Osteocyte (in vitro differentiated cells): ENCODE measurements at regions not wholly inside any gene's neighbourhood (a gene's known extent, or its start where the extent isn't known, plus 50 kb on each side); places are given as distances from the start of the nearest gene placed in this dataset.

Experiments used
- DNase-seq: peaks from one replicate; pipeline ENCODE4 v3.0.0; 2021; ENCODE audit warnings: mixed read lengths; ENCODE audit not compliant: unreplicated experiment; ENCODE audit errors: extremely low spot score
- H3K27ac Mint-ChIP-seq: one replicate; pipeline ENCODE4 v1.8.0; 2021; ENCODE audit warnings: mild to moderate bottlenecking, mixed read lengths; ENCODE audit not compliant: unreplicated experiment
- H3K27me3 Mint-ChIP-seq: one replicate; pipeline ENCODE4 v1.8.0; 2021; ENCODE audit warnings: mixed read lengths; ENCODE audit not compliant: unreplicated experiment
- H3K36me3 Mint-ChIP-seq: one replicate; pipeline ENCODE4 v1.8.0; 2021; ENCODE audit warnings: mixed read lengths; ENCODE audit not compliant: unreplicated experiment
- H3K4me1 Mint-ChIP-seq: one replicate; pipeline ENCODE4 v1.8.0; 2021; ENCODE audit warnings: mixed read lengths; ENCODE audit not compliant: unreplicated experiment
- H3K4me3 Mint-ChIP-seq: one replicate; pipeline ENCODE4 v1.8.0; 2021; ENCODE audit warnings: mild to moderate bottlenecking, moderate library complexity, mixed read lengths; ENCODE audit not compliant: unreplicated experiment
- H3K9me3 Mint-ChIP-seq: one replicate; pipeline ENCODE4 v1.8.0; 2021; ENCODE audit warnings: mixed read lengths; ENCODE audit not compliant: unreplicated experiment
- TF ChIP-seq, protein P1 (sequence below): fragments of 200-600 bp; sonication (generic); IDR thresholded peaks from 2 replicates; pipeline ENCODE4 v1.5.0; 2021; ENCODE audit warnings: antibody characterized with exemption, mild to moderate bottlenecking, moderate library complexity

DNA sequence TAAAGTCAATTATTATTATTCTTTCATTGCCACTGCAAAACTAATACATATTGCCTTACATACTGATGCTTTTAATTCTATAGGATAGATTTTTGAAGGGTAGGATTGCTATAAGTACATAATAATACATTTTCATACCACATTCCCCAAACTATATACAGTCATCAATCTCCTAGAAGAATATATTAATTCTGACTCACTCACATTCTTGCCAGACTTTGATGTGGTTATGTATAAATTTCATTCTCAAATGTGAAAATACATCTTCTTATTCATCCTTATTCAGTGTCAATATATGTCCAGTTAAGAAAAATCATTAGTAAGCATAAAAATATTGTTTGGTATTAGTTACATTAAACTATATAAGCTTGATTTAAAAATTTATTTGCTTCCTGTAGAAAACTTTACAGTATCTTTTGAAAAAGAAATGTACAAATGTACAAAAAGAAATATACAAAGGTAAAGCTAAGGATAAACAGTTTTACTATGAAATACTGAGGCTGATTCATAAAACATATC, 458.8 kb upstream of the CNTN5 start:
- DNase-seq = no peak
- TF ChIP-seq, protein P1, sequence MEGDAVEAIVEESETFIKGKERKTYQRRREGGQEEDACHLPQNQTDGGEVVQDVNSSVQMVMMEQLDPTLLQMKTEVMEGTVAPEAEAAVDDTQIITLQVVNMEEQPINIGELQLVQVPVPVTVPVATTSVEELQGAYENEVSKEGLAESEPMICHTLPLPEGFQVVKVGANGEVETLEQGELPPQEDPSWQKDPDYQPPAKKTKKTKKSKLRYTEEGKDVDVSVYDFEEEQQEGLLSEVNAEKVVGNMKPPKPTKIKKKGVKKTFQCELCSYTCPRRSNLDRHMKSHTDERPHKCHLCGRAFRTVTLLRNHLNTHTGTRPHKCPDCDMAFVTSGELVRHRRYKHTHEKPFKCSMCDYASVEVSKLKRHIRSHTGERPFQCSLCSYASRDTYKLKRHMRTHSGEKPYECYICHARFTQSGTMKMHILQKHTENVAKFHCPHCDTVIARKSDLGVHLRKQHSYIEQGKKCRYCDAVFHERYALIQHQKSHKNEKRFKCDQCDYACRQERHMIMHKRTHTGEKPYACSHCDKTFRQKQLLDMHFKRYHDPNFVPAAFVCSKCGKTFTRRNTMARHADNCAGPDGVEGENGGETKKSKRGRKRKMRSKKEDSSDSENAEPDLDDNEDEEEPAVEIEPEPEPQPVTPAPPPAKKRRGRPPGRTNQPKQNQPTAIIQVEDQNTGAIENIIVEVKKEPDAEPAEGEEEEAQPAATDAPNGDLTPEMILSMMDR = no peak
- H3K9me3 Mint-ChIP-seq = no peaks in the 10 kb centered on the region
- no peak overlapping the region for H3K4me3 Mint-ChIP-seq
- H3K27me3 Mint-ChIP-seq = no peaks in the 10 kb centered on the region
- no peaks in the 10 kb centered on the region for H3K36me3 Mint-ChIP-seq
- no peaks in the 10 kb centered on the region for H3K4me1 Mint-ChIP-seq
- no peak overlapping the region for H3K27ac Mint-ChIP-seq

- H3K9me3 Mint-ChIP-seq = no peaks in the 10 kb centered on the region
- H3K27me3 Mint-ChIP-seq = no peaks in the 10 kb centered on the region
- H3K27ac Mint-ChIP-seq = no peak overlapping the region
- H3K4me1 Mint-ChIP-seq = no peaks in the 10 kb centered on the region
- no peaks in the 10 kb centered on the region for H3K36me3 Mint-ChIP-seq
- no peak for DNase-seq
- TF ChIP-seq, protein P1 = no peak
- no peak overlapping the region for H3K4me3 Mint-ChIP-seq
Measured at GRCh38 chr11:98564233-98564632, 456.5 kb upstream of the CNTN5 start.

DNA sequence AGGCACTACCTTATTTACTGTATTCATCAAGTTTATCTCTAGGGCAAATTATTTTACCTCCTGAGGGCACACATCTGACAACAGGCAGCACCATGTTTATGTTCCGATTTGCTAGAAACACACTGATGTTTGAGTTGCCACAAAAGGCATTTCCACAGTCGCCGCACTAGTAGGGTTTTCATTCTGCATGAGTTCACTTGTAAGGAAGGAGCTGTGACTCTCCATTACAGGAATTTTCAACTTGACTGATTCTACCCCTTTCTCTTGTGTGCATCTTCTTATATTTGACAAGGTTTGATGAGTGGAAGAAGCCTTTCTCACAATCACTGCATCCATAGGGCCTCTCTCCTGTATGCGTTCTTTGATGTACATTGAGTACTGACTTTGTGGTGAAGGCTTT, 455.9 kb upstream of the CNTN5 start:
- TF ChIP-seq, protein P1 = no peak
- no peaks in the 10 kb centered on the region for H3K36me3 Mint-ChIP-seq
- no peak for DNase-seq
- H3K4me1 Mint-ChIP-seq = no peaks in the 10 kb centered on the region
- no peaks in the 10 kb centered on the region for H3K27me3 Mint-ChIP-seq
- H3K27ac Mint-ChIP-seq = no peak overlapping the region
- no peaks in the 10 kb centered on the region for H3K9me3 Mint-ChIP-seq
- H3K4me3 Mint-ChIP-seq = no peak overlapping the region

- Mint-ChIP-seq H3K27ac (no peak overlapping the region), H3K4me1 (no peaks in the 10 kb centered on the region), H3K36me3 (no peaks in the 10 kb centered on the region), H3K4me3 (no peak overlapping the region), H3K27me3 (no peaks in the 10 kb centered on the region), H3K9me3 (no peaks in the 10 kb centered on the region)
- no peak for DNase-seq
- TF ChIP-seq, protein P1 = no peak
Measured at GRCh38 chr11:98565311-98565710, 455.4 kb upstream of the CNTN5 start.

GRCh38 chr11:98566978-98567377, 453.8 kb upstream of the CNTN5 start:
- H3K27me3 Mint-ChIP-seq = no peaks in the 10 kb centered on the region
- DNase-seq = no peak
- H3K4me1 Mint-ChIP-seq = no peaks in the 10 kb centered on the region
- no peaks in the 10 kb centered on the region for H3K9me3 Mint-ChIP-seq
- no peak overlapping the region for H3K4me3 Mint-ChIP-seq
- TF ChIP-seq, protein P1 = no peak
- no peak overlapping the region for H3K27ac Mint-ChIP-seq
- no peaks in the 10 kb centered on the region for H3K36me3 Mint-ChIP-seq
